Lung microvascular endothelial cell (primary cell): ENCODE measurements at regions not wholly inside any gene's neighbourhood (a gene's known extent, or its start where the extent isn't known, plus 50 kb on each side); places are given as distances from the start of the nearest gene placed in this dataset.
"Not testable (repeated sequence)": the region's sequence is repeated elsewhere in the genome, so short reads cannot be mapped to it uniquely, and the experiment has no call there.

Experiments
- DNase-seq, 2 donors: peaks; one replicate each; pipeline versions ENCODE4 v3.0.0 to v3.0.0-alpha.2; 2010; ENCODE audit warnings: low read depth in 2 of 2

DNA sequence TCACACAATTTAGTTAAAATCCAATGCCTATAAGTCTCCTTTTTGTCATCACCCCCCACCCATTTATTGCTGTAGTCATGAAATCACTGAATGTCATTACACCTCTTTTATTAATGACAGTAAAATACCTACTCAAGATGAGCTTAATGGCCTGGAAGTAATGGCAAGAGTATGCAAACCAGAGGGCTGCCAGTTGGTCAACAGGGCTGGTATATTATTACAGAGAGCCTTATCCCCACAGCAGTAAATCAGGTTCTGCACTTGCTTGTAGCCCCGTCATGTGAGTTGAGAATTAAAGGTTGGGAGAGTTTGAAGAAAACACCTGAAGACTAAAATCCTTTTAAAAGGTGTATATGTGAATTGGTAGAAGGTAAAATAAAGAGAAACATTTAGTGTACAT, 372.4 kb downstream of the MAT2B start:
- no peak for DNase-seq

DNA sequence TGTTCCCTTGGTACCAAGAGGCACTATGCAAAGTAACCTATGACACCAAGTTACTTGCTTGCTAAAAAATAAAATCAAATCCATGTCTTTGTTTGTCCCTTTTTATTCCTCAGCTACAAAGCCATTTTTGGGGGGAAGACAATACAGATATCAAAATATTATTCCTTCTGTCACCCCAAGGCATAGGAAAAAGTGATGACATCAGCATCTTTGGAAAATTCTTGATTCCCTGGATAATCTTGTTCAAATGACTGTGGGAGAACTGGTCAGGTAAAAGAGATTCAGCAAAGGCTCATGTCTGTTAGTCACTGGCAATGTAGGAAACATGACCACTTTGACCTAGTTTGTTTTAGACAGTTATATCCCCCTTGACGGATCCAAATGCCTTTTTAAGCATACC, 373.1 kb downstream of the MAT2B start:
- no peak for DNase-seq

DNA sequence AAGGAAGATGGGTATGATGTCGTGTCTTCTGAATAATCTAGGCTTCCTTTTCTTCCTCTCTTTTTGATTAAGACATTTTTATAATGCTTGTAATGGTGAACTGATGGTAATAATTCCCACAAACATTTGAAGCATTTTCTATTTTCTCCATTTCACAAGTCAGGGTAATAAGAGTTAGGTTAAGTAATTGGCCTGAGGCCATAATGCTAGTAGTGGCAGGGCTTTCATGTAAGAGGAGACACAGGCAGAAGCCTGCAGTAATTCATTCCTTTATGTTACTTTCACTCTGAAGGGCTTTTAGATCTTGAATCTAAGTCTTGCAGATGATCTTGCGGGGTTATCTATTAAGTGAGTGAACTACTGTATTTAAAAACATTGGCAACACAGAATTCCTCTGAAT, 374.9 kb downstream of the MAT2B start:
- DNase-seq, result no peak

DNA sequence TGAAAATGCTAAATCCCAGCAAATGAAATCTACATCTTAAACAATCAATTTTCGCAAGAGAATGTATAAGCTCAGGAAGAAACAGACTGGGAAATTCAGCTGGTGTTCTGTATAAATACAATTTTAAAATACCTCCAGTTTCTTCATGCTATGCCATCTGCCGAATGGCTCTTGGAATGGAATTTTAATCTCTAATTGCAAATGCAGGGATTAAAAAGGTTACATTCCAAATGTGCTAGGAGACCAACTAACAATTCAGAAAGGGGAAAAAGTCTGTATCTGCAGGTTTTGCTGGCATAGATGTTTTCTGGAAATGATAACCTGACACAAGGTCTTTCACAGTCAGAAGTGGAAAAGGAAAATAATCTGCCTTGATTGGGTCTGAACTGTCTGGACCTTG, 379.7 kb downstream of the MAT2B start:
- DNase-seq, result no peak

DNA sequence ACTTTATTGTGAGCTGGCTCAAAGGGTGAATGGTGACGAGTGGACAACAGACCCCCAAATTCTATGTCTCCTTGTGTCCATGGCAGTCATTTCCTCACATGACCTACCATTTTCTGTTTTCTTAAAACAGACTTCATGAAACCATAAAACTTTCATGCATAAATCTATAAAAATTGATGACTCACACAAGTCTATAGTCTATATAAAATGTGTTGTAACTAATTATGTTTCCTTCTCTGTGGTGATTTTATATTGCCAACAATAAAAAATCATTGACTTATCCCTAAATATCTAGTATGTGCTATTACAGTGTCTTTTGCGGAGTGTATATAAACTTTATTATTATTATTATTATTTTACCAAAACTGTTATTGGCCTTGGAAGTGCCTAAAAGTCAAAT, 382.4 kb downstream of the MAT2B start:
- no peak for DNase-seq

DNA sequence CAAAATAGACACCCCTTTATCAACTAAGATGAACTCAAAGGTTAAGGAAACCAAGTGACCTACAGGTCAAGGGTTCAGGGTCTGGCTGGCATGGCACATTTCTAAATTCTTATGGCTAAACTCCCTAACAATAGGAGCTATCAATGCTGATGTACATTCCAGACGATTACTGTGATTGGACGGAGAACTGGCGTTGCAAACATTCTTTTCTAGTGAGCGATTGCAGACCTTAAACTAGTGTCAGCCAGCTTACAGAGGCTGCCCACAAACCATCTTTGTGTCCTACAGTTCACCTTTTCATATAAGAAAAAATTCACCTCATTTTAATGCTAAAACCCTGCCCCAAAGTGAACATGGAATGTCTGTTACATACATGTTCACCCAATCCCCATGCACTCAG, 382.9 kb downstream of the MAT2B start:
- DNase-seq, result no peak

DNA sequence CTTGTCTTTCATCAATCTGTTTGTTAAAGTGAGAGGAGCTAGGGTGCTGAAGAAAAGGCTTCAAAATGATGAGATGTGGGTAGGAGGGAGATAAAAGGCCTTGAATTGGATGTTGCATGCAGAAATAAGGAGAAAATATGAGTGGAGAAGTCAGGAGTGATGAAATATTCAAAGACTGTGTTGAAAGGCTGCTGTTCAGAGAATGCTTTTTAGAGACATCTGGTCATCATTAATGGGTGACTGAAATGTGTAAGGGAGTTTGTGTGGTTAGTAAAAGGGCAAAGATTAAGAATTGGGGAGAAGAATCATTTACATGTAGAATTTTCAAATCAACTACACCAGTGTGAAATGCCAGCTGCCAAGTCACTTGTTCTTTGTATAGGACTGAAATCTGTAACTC, 383.9 kb downstream of the MAT2B start:
- no peak for DNase-seq

DNA sequence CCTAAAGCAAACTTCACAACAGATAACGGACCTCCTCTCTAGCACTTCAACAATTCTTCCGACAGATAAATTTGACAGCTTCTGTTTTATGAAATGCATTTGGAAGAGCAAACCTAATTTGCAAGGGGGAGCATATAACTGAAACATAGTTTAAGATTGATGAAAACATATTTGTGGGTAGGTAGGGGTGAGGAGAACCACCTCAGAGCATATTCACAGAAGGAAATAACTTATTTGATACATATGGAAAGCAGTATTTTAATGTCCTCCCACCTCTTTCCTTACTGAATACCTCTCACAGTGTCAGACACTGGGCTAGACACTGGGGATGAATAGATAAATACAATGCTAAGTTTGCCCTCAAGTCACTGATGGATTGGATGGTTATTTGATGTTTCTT, 384.8 kb downstream of the MAT2B start:
- no peak for DNase-seq

DNA sequence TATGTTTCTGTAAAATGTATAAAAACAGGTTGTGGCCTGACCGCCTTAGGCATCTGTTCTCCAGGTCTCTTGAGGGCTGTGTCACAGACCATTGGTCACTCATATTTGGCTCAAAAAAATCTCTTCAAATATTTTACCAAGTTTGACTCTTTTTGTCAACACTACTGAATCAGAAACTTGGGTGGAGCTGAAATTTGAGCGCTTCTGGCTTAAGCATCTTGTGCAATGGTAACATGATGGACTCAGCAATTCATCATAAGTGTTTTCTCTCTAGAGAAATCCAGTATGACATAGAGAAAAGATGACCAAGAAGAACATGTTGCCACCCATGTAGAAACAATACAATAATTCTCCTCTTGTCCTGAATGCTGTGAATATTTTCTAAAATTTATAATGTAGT, 387.9 kb downstream of the MAT2B start:
- DNase-seq, result no peak

DNA sequence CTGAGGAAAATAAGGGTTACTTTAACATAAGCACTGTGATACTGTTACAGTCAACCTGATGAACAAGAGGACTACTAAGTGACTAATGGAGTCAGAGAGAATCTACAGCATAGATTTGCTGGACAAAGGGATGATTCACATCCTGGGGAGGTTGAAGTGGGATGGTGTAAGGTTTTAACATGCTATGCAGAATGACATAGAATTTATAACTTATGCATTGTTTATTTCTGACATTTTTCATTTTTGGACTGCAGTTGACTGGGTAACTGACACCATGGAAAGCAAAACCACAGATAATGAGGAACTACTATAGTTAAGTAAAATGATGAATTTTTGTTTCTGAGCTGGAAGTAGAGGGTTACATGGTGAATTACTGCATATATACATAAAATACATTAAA, 389.2 kb downstream of the MAT2B start:
- peak; percentile 54 to 92 for DNase-seq

DNA sequence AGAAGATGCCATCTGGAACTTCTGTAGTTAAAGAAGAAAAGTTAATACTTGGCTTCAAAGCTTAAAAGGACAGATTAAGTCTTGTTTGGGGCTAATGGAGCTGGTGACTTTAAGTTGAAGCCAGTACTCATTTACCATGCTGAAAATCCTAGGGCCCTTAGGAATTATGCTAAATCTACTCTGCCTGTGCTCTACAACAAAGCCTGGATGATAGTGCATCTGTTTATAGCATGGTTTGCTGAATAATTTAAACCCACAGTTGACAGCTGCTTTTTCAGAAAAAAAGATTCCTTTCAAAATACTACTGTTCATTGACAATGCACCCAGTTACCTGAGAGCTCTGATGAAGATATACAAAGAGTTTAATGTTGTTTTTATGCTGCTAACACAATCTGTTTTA, 393.5 kb downstream of the MAT2B start:
- DNase-seq, result no peak

DNA sequence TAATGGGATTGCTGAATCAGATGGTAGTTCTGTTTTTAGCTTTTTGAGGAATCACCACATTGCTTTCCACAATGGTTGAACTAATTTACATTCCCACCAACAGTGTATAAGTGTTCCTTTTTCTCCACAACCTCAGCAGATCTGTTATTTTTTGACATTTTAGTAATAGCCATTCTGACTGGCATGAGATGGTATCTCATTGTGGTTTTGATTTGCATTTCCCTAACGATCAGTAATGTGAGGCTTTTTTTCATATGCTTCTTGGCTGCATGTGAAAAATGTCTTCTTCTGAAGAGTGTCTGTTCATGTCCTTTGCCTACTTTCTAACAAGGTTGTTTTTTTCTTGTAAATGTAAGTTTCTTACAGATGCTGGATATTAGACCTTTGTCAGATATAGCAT, 402.4 kb downstream of the MAT2B start:
- DNase-seq, result not testable (repeated sequence)

DNA sequence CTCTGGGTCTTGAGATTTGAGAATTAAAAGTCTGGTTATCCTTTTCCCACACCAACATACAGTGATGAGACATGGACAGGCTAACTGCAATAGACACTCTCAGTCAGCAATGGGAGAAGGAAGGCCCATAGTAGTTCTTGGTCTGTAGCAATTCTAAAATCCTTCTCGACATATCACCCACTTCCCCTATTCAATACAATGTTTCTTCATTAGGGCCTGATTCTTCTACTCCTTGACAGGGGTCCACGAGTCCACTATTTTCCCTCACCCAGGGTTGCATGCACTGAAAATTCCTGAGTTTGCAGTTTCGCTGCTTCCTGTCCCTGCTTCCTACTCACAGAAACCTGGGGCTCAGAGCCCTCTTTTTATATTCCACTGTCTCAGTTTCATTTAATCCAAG, 402.8 kb downstream of the MAT2B start:
- DNase-seq, result no peak

DNA sequence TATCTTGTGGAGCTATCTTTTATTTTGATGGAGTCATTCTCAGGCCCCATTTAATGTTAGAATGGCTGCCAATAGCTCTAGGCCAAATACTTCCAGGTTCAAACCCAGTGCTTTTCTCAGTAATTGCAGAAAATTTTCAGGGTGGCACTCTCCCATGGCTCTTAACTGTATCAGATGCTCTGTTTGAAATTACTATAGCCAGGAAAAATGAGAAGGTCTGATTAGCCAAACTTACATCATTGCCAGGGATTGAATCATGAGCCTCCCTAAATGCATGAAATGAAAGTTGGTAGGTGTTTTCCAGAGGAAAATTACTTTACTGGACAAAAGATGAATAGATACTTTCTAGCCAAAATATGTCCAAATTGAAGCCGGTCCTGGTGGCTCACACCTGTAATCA, 404.8 kb downstream of the MAT2B start:
- DNase-seq, result no peak

DNA sequence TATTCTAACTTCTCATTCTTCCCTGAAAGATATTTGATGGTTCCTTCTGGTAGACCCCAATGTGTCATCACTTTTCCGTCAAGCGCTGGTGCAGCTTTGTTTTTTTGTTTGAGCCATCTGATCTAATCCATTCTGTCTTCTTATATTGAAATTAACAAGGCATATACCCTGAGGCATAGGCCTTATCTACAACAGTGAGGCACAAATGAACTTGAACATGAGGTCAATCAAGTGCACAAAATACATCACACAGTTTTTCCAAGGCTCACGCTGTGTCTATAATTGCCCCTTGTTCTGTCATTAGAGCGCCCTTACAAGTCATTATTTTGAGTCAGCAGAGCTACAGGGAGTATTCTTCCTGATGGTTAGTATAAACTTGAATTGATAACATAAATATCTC, 406.6 kb downstream of the MAT2B start:
- DNase-seq, result no peak

DNA sequence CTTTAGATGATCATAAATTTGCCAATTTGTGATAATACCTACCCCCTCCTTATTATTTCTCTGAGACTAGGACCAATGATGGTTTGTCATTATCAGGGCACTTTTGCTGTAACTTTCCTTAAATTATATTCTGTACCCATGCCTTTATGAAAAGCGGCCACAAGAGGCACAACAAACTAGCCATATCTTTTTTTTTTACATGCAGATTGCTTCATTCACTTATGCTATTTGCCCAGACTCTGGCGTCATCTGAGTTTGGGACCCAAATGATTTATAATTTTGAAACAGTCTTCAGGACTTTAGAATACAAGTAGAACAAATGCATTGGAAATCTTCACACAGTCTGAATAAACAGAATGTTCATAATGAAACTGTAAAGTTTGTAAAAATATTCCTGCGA, 408.1 kb downstream of the MAT2B start:
- DNase-seq, result peak in 1 of 2 donors; percentile 11

DNA sequence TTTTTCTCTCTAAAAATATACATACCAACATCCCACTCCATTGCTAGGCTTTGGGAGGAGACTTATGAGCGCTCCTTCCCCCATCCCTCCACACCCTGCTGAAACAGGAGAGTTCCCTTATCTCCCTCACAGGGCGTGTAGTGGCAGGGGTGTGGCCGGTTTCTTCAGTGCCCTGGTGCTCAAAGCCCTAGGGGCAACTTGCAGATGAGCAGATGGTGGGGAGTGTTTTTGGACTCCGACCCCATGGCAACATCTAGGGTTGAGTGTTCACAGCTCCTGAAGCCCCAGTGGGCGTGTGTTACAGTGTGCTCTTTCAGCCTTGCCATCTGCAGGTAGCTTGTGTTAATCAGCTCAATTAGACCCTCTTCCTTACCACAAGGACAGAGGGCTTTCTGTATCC, 409.5 kb downstream of the MAT2B start:
- no peak for DNase-seq

DNA sequence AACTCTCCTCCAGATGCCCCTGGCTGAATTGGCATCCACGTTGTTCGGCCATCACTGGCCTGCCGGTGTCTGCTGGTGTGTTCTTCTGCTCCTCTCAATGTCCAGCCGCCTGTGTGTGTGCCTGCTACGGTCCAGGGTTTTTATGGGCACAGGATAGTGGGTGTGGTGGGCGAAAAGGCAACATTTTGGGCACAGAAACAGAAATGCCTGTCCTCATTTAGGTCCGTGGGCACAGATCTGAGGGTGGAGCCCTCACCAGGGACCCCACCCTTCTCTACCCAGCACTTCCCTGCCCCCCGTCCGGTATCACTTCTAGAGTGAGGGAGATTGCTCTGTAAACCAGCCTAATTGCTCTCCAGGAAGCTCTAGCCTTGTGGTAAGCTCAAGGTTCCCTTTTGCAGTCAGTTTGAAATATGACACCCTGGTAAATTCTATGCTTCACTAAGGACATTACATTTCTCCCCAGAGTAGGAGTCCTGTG, 410.1 kb downstream of the MAT2B start:
- DNase-seq, result peak in 1 of 2 donors; percentile 28

DNA sequence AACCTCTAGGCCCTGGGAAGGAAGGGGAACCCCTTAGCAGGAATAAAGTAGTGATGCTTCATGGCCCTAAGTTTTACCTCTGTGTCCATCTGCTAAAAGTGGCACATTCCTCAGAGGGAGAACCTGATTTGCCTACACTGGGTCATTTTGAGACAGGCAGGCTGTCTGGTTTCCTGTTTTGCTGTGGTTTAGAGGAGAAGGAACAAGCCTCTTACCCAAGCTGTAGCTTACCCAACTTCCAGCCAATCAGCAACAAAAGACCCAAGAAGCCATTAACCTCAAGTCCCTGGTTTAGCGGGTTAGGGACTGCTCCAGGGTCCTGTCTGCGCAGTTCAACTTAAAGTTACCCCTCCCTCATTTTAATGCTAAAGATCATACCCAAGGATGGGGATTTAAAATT, 411.0 kb downstream of the MAT2B start:
- peak in 1 of 2 donors; percentile 48 for DNase-seq

DNA sequence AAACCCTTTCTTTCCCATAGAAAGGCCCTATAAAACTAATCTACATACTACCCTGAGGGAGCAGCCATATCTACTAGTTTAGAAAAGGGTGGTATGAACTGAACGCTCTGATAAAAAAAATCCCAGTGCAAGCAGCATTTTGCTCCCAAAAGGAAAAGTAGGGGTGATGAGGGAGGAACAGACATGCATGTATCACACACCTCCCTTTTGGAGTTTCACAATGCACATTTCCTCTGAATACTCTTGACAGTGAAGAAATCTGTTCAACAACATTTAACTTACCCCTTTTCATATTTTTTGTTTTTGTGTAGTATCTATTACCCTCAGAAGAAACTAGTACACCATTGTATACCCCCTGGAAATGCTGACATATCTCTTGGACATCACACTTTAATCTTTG, 411.4 kb downstream of the MAT2B start:
- no peak for DNase-seq

DNA sequence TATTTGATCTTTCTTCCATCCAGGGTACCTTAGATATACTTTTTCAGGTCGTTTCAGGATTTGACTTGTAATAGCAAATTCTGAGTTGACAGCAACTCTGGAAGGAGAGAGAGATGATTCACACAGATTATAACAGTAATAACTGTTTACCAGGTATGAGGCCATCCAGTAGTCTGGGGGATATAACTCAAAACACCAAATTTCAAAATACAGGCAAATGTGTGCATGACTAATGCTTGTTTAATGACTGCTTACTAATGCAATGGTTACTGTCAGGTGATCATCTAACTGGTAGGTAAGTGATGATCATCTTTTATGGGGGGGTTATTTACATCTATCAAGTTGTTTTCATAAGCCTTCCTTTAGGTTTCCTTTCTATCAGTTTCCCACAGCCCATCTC, 412.3 kb downstream of the MAT2B start:
- DNase-seq, result no peak

DNA sequence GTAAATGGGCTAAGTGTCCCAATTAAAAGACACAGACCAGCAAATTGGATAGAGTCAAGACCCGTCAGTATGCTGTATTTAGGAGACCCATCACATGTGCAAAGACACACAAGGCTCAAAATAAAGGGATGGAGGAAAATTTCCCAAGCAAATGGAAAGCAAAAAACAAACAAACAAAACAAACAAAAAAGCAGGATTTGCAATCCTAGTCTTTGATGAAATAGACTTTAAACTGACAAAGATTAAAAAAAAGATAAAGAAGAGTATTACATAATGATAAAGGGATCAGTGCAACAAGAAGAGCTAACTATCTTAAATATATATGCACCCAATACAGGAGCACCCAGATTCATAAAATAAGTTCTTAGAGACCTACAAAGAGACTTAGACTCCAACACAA, 429.6 kb downstream of the MAT2B start:
- DNase-seq, result not testable (repeated sequence)

DNA sequence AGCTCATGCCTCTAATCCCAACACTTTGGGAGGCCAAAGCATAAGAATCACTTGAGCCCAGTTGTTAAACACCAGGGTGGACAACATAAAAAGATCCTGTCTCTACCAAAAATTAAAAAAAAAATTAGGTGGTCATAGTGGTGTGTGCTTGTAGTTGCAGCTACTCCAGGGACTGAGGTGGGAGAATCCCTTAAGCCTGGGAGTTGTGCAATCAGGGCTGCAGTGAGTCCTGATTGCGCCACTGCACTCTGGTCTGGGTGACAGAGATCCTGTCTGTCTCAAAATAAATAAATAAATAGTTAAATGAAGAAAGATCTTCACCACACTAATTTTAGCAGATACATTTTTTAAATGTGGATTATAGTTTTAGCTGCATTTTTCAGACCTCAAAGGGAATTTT, 433.2 kb downstream of the MAT2B start:
- DNase-seq, result no peak

DNA sequence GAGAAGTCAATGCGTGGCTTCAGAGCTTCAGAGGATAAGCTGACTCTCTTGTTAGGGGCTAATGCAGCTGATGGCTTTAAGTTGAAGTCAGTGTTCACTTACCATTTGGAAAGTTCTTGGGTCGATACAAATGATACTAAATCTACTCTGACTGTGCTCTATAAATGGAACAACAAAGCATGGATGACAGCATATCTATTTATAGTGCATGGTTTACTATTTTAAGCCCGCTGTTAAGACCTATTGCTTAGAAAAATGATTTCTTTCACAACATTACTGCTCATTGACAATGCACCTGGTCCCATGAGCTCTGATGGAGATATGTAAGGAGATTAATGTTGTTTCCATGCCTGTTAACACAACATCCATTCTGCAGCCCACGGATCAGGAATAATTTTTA, 435.7 kb downstream of the MAT2B start:
- peak in 1 of 2 donors; percentile 20 for DNase-seq

DNA sequence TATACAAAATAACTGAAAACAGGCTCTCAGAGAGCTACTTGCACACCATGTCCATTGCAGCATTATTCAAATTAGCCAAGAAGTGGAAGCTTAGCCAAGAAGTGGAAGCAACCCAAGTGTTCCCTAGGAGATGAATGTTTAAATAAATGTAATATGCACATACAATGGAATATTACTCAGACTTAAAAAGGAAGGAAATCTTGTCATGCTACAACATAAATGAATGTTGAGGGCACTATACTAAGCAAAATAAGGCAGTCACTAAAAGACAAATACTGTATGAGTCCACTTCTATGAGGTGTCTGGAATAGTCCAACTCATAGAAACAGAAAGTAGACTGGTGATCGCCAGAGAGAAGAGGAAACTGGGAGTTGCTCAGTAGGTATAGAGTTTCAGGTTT, 438.1 kb downstream of the MAT2B start:
- DNase-seq, result peak; percentile 14 to 70
